C4-2B (cell line): ENCODE measurements at regions not wholly inside any gene's neighbourhood (a gene's known extent, or its start where the extent isn't known, plus 50 kb on each side); places are given as distances from the start of the nearest gene placed in this dataset.

Experiments
- ZFX ChIP-seq: fragments of 450-650 bp; IDR thresholded peaks from 2 replicates; pipeline ENCODE4 v1.6.1; 2017
- TF ChIP-seq, protein P1 (sequence below): fragments of 450-650 bp; conservative IDR thresholded peaks from 2 replicates; pipeline ENCODE4 v1.5.1; 2017; ENCODE audit warnings: mild to moderate bottlenecking

DNA sequence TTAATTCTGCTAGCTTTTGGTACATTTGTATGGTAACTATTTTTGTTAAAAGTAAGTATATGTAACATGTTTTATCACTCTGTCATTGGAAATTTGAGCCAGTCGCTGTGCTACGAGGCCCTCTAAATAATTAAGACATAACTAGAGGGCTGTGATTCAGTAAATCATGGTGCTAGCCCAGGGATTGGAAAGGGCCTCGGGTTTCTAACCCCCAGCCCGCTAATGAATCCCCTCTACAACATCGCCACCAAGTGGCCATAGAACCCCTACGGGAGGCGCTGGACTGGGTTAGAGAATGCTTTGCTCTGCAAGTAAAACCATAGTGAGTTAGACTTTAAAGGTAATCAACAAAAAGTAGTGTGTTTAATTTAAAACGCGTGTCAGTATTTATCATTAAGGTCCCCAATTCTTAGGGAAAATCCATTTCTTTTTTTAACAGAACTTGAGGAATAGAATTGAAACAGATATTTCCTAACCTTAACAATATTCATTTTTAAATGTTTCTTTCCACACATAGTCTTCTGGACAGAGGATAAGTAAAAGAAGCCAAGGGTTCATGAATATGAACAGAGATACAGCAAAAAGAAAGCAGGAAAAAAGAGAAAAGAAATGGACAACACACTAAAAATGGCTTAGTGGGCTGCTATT is 744.7 kb downstream of the EPHA3 start:
- TF ChIP-seq, protein P1, sequence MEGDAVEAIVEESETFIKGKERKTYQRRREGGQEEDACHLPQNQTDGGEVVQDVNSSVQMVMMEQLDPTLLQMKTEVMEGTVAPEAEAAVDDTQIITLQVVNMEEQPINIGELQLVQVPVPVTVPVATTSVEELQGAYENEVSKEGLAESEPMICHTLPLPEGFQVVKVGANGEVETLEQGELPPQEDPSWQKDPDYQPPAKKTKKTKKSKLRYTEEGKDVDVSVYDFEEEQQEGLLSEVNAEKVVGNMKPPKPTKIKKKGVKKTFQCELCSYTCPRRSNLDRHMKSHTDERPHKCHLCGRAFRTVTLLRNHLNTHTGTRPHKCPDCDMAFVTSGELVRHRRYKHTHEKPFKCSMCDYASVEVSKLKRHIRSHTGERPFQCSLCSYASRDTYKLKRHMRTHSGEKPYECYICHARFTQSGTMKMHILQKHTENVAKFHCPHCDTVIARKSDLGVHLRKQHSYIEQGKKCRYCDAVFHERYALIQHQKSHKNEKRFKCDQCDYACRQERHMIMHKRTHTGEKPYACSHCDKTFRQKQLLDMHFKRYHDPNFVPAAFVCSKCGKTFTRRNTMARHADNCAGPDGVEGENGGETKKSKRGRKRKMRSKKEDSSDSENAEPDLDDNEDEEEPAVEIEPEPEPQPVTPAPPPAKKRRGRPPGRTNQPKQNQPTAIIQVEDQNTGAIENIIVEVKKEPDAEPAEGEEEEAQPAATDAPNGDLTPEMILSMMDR: peak; percentile 87
- no peak for TF ChIP-seq ZFX
